ENCODE measurements at regions not wholly inside any gene's neighbourhood (a gene's known extent, or its start where the extent isn't known, plus 50 kb on each side); places are given as distances from the start of the nearest gene placed in this dataset.

- intact Hi-C loops (cut with DNase I) = no loop called here
- no peaks in the 10 kb centered on the region for H3K36me3 ChIP-seq
Observed at GRCh38 chr14:78088916-78089315, 81.3 kb upstream of the NRXN3 start.

GRCh38 chr14:78090864-78091263, 79.3 kb upstream of the NRXN3 start:
- Histone ChIP-seq H3K36me3 (no peaks in the 10 kb centered on the region), H3K9me3 (no peaks in the 10 kb centered on the region), H3K4me3 (no peak overlapping the region), H3K4me1 (no peaks in the 10 kb centered on the region), H3K27ac (no peak overlapping the region), H3K27me3 (no peaks in the 10 kb centered on the region)
- TF ChIP-seq CTCF (IDR thresholded peaks at IDR 0.05) = no peak
- intact Hi-C loops (cut with DNase I) = no loop called here
- DNase-seq (ENCODE audit: low spot score in 2 of 2) = no peak

More at GRCh38 chr14:78088916-78089315, 81.3 kb upstream of the NRXN3 start:
- no peaks in the 10 kb centered on the region for H3K27me3 ChIP-seq
- TF ChIP-seq CTCF (IDR thresholded peaks at IDR 0.05) = no peak
- no peaks in the 10 kb centered on the region for H3K4me1 ChIP-seq
- no peak overlapping the region for H3K27ac ChIP-seq
- DNase-seq (ENCODE audit: low spot score in 2 of 2) = no peak
- H3K4me3 ChIP-seq = no peak overlapping the region
- H3K9me3 ChIP-seq = no peaks in the 10 kb centered on the region

- Histone ChIP-seq H3K27me3 (no peaks in the 10 kb centered on the region), H3K9me3 (no peaks in the 10 kb centered on the region), H3K36me3 (no peaks in the 10 kb centered on the region), H3K27ac (no peak overlapping the region), H3K4me3 (no peak overlapping the region), H3K4me1 (no peaks in the 10 kb centered on the region)
- no peak for DNase-seq (ENCODE audit: low spot score in 2 of 2)
- intact Hi-C loops (cut with DNase I) = no loop called here
- TF ChIP-seq CTCF (IDR thresholded peaks at IDR 0.05) = no peak
Observed at GRCh38 chr14:78091361-78091760, 78.8 kb upstream of the NRXN3 start.

GRCh38 chr14:78092040-78092439, 78.1 kb upstream of the NRXN3 start:
- H3K4me1 ChIP-seq = no peaks in the 10 kb centered on the region
- H3K4me3 ChIP-seq = no peak overlapping the region
- DNase-seq (ENCODE audit: low spot score in 2 of 2) = no peak
- no peaks in the 10 kb centered on the region for H3K27me3 ChIP-seq
- TF ChIP-seq CTCF (IDR thresholded peaks at IDR 0.05) = no peak
- no peaks in the 10 kb centered on the region for H3K36me3 ChIP-seq
- no peaks in the 10 kb centered on the region for H3K9me3 ChIP-seq
- no peak overlapping the region for H3K27ac ChIP-seq
- intact Hi-C loops (cut with DNase I) = no loop called here

- Histone ChIP-seq H3K4me1 (no peaks in the 10 kb centered on the region), H3K27me3 (no peaks in the 10 kb centered on the region), H3K27ac (no peak overlapping the region), H3K4me3 (no peak overlapping the region), H3K36me3 (no peaks in the 10 kb centered on the region), H3K9me3 (no peaks in the 10 kb centered on the region)
- no peak for DNase-seq (ENCODE audit: low spot score in 2 of 2)
- intact Hi-C loops (cut with DNase I) = no loop called here
- TF ChIP-seq CTCF (IDR thresholded peaks at IDR 0.05) = no peak
Observed at GRCh38 chr14:78103271-78103670, 66.9 kb upstream of the NRXN3 start.

- no peak for TF ChIP-seq CTCF (IDR thresholded peaks at IDR 0.05)
- Histone ChIP-seq H3K4me1 (no peaks in the 10 kb centered on the region), H3K27ac (no peak overlapping the region), H3K9me3 (no peaks in the 10 kb centered on the region), H3K4me3 (no peak overlapping the region), H3K36me3 (no peaks in the 10 kb centered on the region), H3K27me3 (no peaks in the 10 kb centered on the region)
- DNase-seq (ENCODE audit: low spot score in 2 of 2) = no peak
- intact Hi-C loops (cut with DNase I) = no loop called here
Observed at GRCh38 chr14:78104160-78104559, 66.0 kb upstream of the NRXN3 start.

All from ascending aorta (tissue), 2 donors.